GM12875 (cell line): ENCODE measurements at regions not wholly inside any gene's neighbourhood (a gene's known extent, or its start where the extent isn't known, plus 50 kb on each side); places are given as distances from the start of the nearest gene placed in this dataset.

ENCODE experiments used
- H3K4me3 ChIP-seq: one replicate; pipeline ENCODE4 v1.5.1; 2011; ENCODE audit warnings: low read depth, low read length, control low read depth
- TF ChIP-seq, protein P1 (sequence below): IDR thresholded peaks from 2 replicates; pipeline ENCODE4 v1.5.1; 2011; ENCODE audit warnings: low read depth, mild to moderate bottlenecking, control low read depth, inconsistent platforms, low read length, moderate library complexity, borderline replicate concordance; ENCODE audit not compliant: insufficient read depth

DNA sequence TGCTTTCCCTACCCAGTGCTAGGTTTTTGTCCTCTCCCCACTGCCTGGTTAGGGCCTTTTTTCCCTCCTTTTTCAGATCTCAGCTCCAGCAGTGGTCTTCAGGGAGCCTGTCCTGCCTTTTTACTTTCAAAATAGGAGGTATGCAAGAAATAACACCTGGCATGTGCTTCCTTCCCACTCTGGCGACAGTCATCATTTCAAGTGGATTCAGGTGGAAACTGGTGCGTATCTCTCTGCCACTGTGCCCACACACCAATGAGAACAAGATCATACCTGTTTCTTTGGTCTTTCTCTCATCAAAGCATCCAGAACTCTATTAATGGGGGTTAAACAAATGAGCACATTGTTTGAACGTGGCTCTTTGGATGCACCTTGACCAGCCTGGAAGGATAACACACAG lies 95.7 kb upstream of the GGTLC1 start:
- TF ChIP-seq, protein P1, sequence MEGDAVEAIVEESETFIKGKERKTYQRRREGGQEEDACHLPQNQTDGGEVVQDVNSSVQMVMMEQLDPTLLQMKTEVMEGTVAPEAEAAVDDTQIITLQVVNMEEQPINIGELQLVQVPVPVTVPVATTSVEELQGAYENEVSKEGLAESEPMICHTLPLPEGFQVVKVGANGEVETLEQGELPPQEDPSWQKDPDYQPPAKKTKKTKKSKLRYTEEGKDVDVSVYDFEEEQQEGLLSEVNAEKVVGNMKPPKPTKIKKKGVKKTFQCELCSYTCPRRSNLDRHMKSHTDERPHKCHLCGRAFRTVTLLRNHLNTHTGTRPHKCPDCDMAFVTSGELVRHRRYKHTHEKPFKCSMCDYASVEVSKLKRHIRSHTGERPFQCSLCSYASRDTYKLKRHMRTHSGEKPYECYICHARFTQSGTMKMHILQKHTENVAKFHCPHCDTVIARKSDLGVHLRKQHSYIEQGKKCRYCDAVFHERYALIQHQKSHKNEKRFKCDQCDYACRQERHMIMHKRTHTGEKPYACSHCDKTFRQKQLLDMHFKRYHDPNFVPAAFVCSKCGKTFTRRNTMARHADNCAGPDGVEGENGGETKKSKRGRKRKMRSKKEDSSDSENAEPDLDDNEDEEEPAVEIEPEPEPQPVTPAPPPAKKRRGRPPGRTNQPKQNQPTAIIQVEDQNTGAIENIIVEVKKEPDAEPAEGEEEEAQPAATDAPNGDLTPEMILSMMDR: no peak
- no peak overlapping the region for H3K4me3 ChIP-seq

DNA sequence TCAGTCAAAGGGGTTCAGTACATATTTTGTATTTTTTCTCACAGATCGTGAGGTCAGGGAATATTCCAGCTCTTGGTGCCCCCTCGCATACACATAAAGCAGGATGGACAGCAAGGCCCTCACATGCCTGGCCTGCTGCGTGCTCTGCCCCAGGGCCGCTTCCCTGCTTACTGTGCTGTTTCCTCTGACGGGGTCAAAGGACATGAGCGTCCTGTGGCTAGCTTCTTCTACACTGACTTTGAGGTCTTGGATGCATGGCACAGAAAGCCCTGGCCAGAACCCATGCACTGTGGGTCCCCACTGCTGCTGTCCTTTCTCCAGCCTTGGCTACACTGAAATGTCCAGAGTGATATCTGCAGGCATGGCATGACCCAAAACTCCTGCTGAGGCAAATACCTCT lies 92.5 kb upstream of the GGTLC1 start:
- H3K4me3 ChIP-seq: no peak overlapping the region
- TF ChIP-seq, protein P1: no peak

DNA sequence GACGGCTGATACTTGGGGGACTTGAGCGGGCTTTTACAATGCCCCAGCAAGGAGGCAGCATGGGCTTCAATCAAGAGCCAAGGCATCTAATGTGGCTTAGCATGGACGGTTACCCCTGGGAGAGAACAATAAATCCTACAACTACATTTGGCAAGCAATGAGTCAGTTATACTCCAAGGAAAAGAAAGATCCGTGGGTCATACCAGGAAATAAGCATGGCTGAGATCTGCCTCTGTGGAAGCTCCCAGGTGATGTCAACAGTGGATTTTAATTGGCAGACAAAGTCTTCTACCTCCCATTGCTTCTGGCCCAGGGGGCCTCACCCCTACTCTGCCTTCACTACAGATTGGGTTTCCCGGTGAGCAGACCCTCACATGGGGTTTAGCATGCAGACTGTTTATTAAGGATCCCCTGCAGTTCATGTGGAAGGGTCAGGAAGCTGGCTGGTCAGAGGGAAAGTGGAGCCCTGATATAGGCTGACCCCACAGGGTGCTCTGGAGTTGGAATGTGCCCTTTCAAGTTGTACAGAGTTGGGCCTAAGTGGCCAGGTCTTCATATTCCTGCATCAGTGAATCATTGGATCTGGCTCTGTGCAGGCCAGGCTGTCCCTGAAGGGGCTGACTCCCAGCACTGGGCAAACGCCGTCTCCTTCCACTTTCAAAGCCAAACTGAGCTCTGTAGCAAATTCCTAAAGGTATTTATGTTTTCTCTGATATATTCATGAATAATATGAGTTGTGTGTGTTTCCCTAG lies 91.3 kb upstream of the GGTLC1 start:
- TF ChIP-seq, protein P1: no peak
- no peak overlapping the region for H3K4me3 ChIP-seq

DNA sequence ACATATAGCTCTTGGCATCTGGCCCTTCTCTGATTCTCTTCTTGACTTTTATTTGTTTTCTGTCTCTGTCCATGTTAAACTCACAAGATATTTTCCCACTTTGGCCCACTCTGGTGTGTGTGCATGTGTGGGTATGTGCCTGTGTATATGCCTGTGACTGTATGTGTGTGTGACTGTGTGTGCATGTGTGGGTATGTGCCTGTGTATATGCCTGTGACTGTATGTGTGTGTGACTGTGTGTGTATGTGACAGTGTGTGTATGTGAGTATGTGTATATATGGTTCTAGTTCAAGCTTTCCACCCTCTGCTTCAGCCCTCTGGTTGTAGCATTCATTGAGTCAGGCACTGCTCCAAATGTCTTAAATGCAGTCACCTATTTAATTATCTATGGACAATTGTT lies 88.6 kb upstream of the GGTLC1 start:
- no peak overlapping the region for H3K4me3 ChIP-seq

DNA sequence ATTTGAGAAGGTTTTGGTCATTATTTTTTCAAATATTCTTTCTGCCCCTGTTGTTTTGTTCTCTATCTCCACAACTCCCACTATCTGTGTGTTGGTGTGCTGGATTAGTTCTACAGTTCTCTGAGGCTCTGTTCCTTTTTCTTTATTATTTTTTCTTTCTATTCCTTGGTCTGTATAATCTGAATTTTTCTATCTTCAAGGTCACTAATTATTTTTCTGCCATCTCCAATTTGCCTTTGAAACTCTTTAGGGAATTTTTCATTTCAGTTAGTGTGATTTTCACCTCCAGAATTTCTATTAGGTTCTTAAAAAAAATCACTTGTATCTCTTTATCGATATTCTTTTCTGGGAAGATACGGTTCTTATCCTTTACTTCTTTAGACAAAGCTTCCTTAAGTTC lies 82.1 kb upstream of the GGTLC1 start:
- TF ChIP-seq, protein P1: no peak
- no peak overlapping the region for H3K4me3 ChIP-seq

More for the DNA sequence above, 88.6 kb upstream of the GGTLC1 start:
- TF ChIP-seq, protein P1: no peak

DNA sequence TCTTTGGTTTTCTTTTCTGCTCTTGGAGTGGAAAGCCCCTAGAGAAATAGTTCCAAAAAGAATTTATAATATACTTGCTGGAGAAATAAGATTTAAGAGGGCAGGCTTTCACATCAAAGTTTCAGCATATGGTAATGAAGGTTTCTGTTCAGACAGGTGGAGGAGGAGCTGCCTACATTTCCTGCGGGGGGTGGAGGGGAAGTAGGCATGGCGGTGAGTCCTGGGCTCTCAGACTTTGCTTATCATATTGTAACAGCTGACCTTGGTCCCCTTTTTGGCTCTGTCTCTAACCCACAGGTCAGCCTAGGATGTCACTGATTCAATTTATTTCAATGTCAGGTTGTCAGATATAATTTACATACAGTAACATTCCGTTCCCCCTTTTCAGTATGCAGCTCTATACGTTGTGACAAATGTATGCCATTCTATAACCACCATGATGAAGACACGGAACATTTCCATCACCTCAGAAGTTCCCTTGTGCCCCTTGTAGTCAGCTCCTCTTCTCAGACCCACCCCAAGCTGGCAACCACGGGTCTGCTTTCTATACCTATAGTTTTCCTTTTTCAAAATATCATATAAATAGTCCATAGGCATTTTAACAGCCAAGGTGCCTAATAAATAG lies 77.6 kb upstream of the GGTLC1 start:
- H3K4me3 ChIP-seq: no peak overlapping the region
- TF ChIP-seq, protein P1: no peak

DNA sequence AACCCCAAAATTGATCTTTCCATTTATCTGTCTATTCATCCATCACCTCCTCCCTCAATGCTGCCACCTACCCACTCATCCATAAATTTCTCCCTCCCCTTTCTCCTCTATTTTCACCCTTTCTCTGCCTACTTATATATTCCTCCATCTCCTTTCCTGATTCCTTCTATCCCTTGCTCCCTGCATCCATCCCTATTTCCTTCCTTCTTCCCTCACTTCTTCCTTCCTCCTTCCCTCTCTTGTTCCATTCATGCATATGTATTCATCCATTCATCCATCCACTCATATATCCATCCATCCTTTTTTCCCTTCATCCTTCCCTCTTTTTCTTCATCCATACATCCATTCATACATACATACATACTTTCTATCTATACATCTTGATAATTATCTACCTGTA lies 76.3 kb upstream of the GGTLC1 start:
- TF ChIP-seq, protein P1: no peak
- no peak overlapping the region for H3K4me3 ChIP-seq
